Central memory CD8-positive, alpha-beta T cell (primary cell): ENCODE measurements at regions not wholly inside any gene's neighbourhood (a gene's known extent, or its start where the extent isn't known, plus 50 kb on each side); places are given as distances from the start of the nearest gene placed in this dataset.
A peak's percentile ranks its signal among the peaks of the same experiment; 100 is the strongest.
"Not testable (repeated sequence)": the region's sequence is repeated elsewhere in the genome, so short reads cannot be mapped to it uniquely, and the experiment has no call there.

Experiments used
- ATAC-seq: fragments of 150-1000 bp; cut with Tn5 transposase; replicated peaks from 2 replicates; pipeline ENCODE4 v1.10.0; 2022; ENCODE audit warnings: mild to moderate bottlenecking, moderate FRiP score, moderate number of reproducible peaks; ENCODE audit not compliant: poor library complexity, severe bottlenecking; ENCODE audit errors: extremely low read depth
- DNase-seq, 2 donors: peaks; one replicate each; pipeline ENCODE4 v3.0.0; 2021; ENCODE audit warnings: low spot score in 2 of 2
- H3K27ac Mint-ChIP-seq: one replicate; pipeline ENCODE4 v1.8.0; 2022; ENCODE audit warnings: low read depth, mild to moderate bottlenecking, moderate library complexity, mixed read lengths
- H3K27me3 Mint-ChIP-seq: one replicate; pipeline ENCODE4 v1.8.0; 2022; ENCODE audit warnings: mixed read lengths
- H3K36me3 Mint-ChIP-seq: one replicate; pipeline ENCODE4 v1.8.0; 2022; ENCODE audit warnings: mild to moderate bottlenecking, moderate library complexity, mixed read lengths; ENCODE audit not compliant: insufficient read depth
- H3K4me1 Mint-ChIP-seq: one replicate; pipeline ENCODE4 v1.8.0; 2022; ENCODE audit warnings: mixed read lengths
- H3K4me3 Mint-ChIP-seq: one replicate; pipeline ENCODE4 v1.8.0; 2022; ENCODE audit warnings: mild to moderate bottlenecking, moderate library complexity, mixed read lengths
- H3K9me3 Mint-ChIP-seq: one replicate; pipeline ENCODE4 v1.8.0; 2022; ENCODE audit warnings: mixed read lengths

DNA sequence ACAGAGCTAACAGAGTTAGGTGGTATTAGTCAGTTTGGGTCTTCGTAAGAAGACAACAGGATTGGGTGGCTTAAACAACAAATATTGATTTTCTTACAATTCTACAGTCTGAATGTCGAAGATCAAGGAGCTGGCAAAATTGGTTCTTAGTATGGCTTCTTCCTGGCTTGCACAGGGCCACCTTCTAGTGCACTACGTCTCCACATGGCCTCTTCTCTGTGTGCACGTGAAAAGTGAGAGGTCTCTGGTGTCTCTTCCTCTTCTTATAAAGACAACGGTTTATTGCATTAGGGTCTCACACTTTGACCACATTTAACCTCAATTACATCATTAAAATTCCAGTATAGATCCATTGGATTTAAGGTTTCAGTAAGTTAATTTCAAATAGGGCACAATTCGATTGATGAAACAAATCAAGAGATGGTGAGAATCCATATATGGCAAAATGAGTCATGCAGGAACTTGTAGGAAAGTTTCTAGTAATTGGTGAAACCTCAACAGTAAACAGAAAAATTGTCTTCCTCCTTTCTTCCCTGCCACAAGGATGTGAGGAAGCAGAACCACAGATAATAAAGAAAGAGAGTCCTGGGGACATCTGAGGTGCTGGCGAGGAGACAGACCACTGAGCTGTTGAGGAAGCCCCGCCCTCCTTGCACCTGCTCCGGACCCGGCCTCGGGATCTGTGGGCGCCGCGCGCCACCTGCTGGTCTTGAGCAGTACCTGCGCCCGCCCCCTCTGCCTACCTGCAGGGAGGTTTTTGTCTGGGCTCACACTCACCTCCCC lies 846.7 kb downstream of the TMEM121 start:
- DNase-seq (peak; percentile 56 to 66), ATAC-seq (peak; percentile 81)
- peak overlapping the region; percentile 35 for H3K4me3 Mint-ChIP-seq
- no peak overlapping the region for H3K27ac Mint-ChIP-seq
- H3K36me3 Mint-ChIP-seq: no peaks in the 10 kb centered on the region
- peaks cover 47% of the 10 kb centered on the region for H3K27me3 Mint-ChIP-seq
- H3K9me3 Mint-ChIP-seq: no peaks in the 10 kb centered on the region
- peaks cover 18% of the 10 kb centered on the region for H3K4me1 Mint-ChIP-seq

GRCh38 chr14:106373653-106374110 lies 847.3 kb downstream of the TMEM121 start:
- not testable (repeated sequence) for H3K9me3 Mint-ChIP-seq, H3K27ac Mint-ChIP-seq, H3K36me3 Mint-ChIP-seq, DNase-seq, ATAC-seq
- peaks cover 18% of the 10 kb centered on the region for H3K4me1 Mint-ChIP-seq
- peak overlapping the region; percentile 35 for H3K4me3 Mint-ChIP-seq
- H3K27me3 Mint-ChIP-seq: peaks cover 45% of the 10 kb centered on the region

GRCh38 chr14:106377432-106377831 lies 851.0 kb downstream of the TMEM121 start:
- ATAC-seq: no peak
- Mint-ChIP-seq H3K4me1 (peaks cover 17% of the 10 kb centered on the region), H3K4me3 (no peak overlapping the region), H3K36me3 (no peaks in the 10 kb centered on the region), H3K27ac (no peak overlapping the region), H3K9me3 (no peaks in the 10 kb centered on the region), H3K27me3 (peaks cover 22% of the 10 kb centered on the region)
- DNase-seq: no peak

- ATAC-seq (no peak), DNase-seq (no peak)
- no peaks in the 10 kb centered on the region for H3K9me3 Mint-ChIP-seq
- H3K27ac Mint-ChIP-seq: no peak overlapping the region
- no peak overlapping the region for H3K4me3 Mint-ChIP-seq
- H3K36me3 Mint-ChIP-seq: no peaks in the 10 kb centered on the region
- H3K4me1 Mint-ChIP-seq: peaks cover 9% of the 10 kb centered on the region
- peaks cover 22% of the 10 kb centered on the region for H3K27me3 Mint-ChIP-seq
Measured at GRCh38 chr14:106378191-106378590, 851.8 kb downstream of the TMEM121 start.

- Mint-ChIP-seq H3K4me3 (no peak overlapping the region), H3K4me1 (no peaks in the 10 kb centered on the region)
- no peak for ATAC-seq
Measured at GRCh38 chr14:106380740-106381139, 854.4 kb downstream of the TMEM121 start.

GRCh38 chr14:106389186-106389585 lies 862.8 kb downstream of the TMEM121 start:
- H3K27me3 Mint-ChIP-seq: peaks cover 45% of the 10 kb centered on the region
- not testable (repeated sequence) for H3K36me3 Mint-ChIP-seq, ATAC-seq

More at GRCh38 chr14:106380740-106381139, 854.4 kb downstream of the TMEM121 start:
- Mint-ChIP-seq H3K9me3 (no peaks in the 10 kb centered on the region), H3K27me3 (peaks cover 28% of the 10 kb centered on the region), H3K36me3 (no peaks in the 10 kb centered on the region), H3K27ac (no peak overlapping the region)
- no peak for DNase-seq

GRCh38 chr14:106390401-106390800 lies 864.0 kb downstream of the TMEM121 start:
- no peaks in the 10 kb centered on the region for H3K9me3 Mint-ChIP-seq
- no peak overlapping the region for H3K4me3 Mint-ChIP-seq

More at GRCh38 chr14:106389186-106389585, 862.8 kb downstream of the TMEM121 start:
- not testable (repeated sequence) for H3K9me3 Mint-ChIP-seq, H3K4me1 Mint-ChIP-seq, DNase-seq, H3K27ac Mint-ChIP-seq, H3K4me3 Mint-ChIP-seq

GRCh38 chr14:106390947-106391346 lies 864.6 kb downstream of the TMEM121 start:
- H3K27me3 Mint-ChIP-seq: peaks cover 34% of the 10 kb centered on the region
- H3K4me1 Mint-ChIP-seq: peaks cover 19% of the 10 kb centered on the region
- H3K4me3 Mint-ChIP-seq: no peak overlapping the region
- ATAC-seq (no peak), DNase-seq (no peak)
- H3K27ac Mint-ChIP-seq: no peak overlapping the region
- no peaks in the 10 kb centered on the region for H3K9me3 Mint-ChIP-seq
- H3K36me3 Mint-ChIP-seq: no peaks in the 10 kb centered on the region

More at GRCh38 chr14:106390401-106390800, 864.0 kb downstream of the TMEM121 start:
- H3K27me3 Mint-ChIP-seq: peaks cover 39% of the 10 kb centered on the region
- no peak for DNase-seq
- no peak overlapping the region for H3K27ac Mint-ChIP-seq
- no peak for ATAC-seq
- H3K36me3 Mint-ChIP-seq: no peaks in the 10 kb centered on the region
- H3K4me1 Mint-ChIP-seq: peaks cover 14% of the 10 kb centered on the region

- H3K4me1 Mint-ChIP-seq: peaks cover 35% of the 10 kb centered on the region
- H3K27me3 Mint-ChIP-seq: peaks cover 31% of the 10 kb centered on the region
Measured at GRCh38 chr14:106393742-106394141, 867.4 kb downstream of the TMEM121 start.

GRCh38 chr14:106395456-106396050 lies 869.2 kb downstream of the TMEM121 start:
- Mint-ChIP-seq H3K4me1 (peaks cover 26% of the 10 kb centered on the region), H3K27ac (no peak overlapping the region), H3K9me3 (no peaks in the 10 kb centered on the region), H3K27me3 (peaks cover 17% of the 10 kb centered on the region), H3K36me3 (peaks cover 1% of the 10 kb centered on the region), H3K4me3 (no peak overlapping the region)
- peak; percentile 12 for ATAC-seq
- DNase-seq: no peak

More at GRCh38 chr14:106393742-106394141, 867.4 kb downstream of the TMEM121 start:
- H3K27ac Mint-ChIP-seq: no peak overlapping the region
- ATAC-seq (no peak), DNase-seq (no peak)
- no peaks in the 10 kb centered on the region for H3K36me3 Mint-ChIP-seq
- no peaks in the 10 kb centered on the region for H3K9me3 Mint-ChIP-seq
- H3K4me3 Mint-ChIP-seq: no peak overlapping the region

DNA sequence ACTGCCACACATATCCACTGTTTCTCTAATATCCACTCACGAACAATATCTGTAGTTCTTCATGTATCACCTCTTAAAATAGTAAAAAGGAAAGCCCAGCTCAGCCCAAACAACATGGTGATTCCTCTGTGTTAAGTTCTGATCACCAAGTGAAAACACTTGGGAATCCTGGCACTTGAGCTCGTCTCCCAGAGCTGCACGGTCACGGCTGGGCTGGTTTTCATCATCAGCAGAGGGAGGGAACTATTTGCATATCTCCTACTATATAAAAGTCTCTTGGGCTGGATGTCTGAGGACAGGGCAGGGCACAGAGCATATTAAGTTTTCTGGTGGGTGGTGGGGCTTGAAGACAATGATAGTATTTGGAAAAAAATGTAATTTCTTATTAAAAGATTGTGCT lies 870.6 kb downstream of the TMEM121 start:
- Mint-ChIP-seq H3K27me3 (peaks cover 2% of the 10 kb centered on the region), H3K36me3 (peaks cover 1% of the 10 kb centered on the region), H3K9me3 (no peaks in the 10 kb centered on the region), H3K4me1 (peaks cover 26% of the 10 kb centered on the region), H3K4me3 (peak overlapping the region; percentile 27), H3K27ac (peak overlapping the region; percentile 2)
- DNase-seq (no peak), ATAC-seq (no peak)

DNA sequence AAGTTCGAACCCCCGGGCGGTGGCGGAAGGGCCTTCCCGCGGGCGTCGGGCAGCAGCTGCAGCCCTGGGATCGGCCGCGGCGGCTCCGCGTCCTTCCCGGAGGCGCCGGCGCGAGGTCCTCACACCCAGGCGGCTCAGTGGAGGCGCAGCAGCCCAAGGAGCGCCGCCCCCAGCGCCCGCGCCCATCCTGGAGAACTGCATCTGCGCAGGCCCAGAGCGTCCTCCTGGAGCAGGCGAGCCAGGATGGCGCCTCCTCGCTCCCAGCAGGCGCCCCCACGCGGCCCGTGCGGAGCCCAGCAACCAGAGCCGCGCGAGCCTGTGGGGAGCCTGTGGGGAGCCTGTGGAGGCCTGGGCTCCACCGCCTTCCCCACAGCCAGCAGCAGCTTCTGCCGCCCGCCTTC lies 872.5 kb downstream of the TMEM121 start:
- ATAC-seq: peak; percentile 62
- not testable (repeated sequence) for H3K27ac Mint-ChIP-seq, H3K27me3 Mint-ChIP-seq, H3K36me3 Mint-ChIP-seq, H3K9me3 Mint-ChIP-seq, DNase-seq
- H3K4me1 Mint-ChIP-seq: peaks cover 26% of the 10 kb centered on the region
- peak overlapping the region; percentile 27 for H3K4me3 Mint-ChIP-seq

GRCh38 chr14:106401316-106401715 lies 874.9 kb downstream of the TMEM121 start:
- H3K27ac Mint-ChIP-seq, H3K36me3 Mint-ChIP-seq, DNase-seq, H3K27me3 Mint-ChIP-seq, H3K9me3 Mint-ChIP-seq, H3K4me3 Mint-ChIP-seq, ATAC-seq: not testable (repeated sequence)
- peaks cover 15% of the 10 kb centered on the region for H3K4me1 Mint-ChIP-seq
